Upper lobe of right lung (tissue), 1 donor: ENCODE measurements at regions not wholly inside any gene's neighbourhood (a gene's known extent, or its start where the extent isn't known, plus 50 kb on each side); places are given as distances from the start of the nearest gene placed in this dataset.

ENCODE experiments used
- ATAC-seq: fragments of 200-7000 bp; cut with Tn5 transposase; one replicate; pipeline ENCODE4 v1.9.1; 2020; ENCODE audit warnings: mild to moderate bottlenecking, moderate library complexity
- DNase-seq: peaks from one replicate; pipeline ENCODE4 v3.0.0-alpha.2; 2020
- H3K27ac ChIP-seq: fragments of 200-600 bp; one replicate; pipeline ENCODE4 v1.8.0; 2022
- H3K27me3 ChIP-seq: fragments of 200-600 bp; one replicate; pipeline ENCODE4 v1.8.0; 2022; ENCODE audit warnings: mild to moderate bottlenecking
- H3K36me3 ChIP-seq: fragments of 200-600 bp; one replicate; pipeline ENCODE4 v1.8.0; 2022
- H3K4me1 ChIP-seq: fragments of 200-600 bp; one replicate; pipeline ENCODE4 v1.8.0; 2022
- H3K4me3 ChIP-seq: fragments of 200-600 bp; one replicate; pipeline ENCODE4 v1.8.0; 2022; ENCODE audit warnings: mild to moderate bottlenecking
- H3K9me3 ChIP-seq: fragments of 200-600 bp; one replicate; pipeline ENCODE4 v1.8.0; 2022
- CTCF ChIP-seq: fragments of 200-600 bp; IDR thresholded peaks from one replicate; pipeline ENCODE4 v1.8.0; 2022; ENCODE audit warnings: antibody characterized with exemption
- intact Hi-C: fragments of 100-400 bp; cut with DNase I; formaldehyde crosslinking; loops from one replicate; pipeline ENCODE4 v1.11.0; 2022
- donor health status: DM: no; HTN: yes; CAD: no; lungs with severe emphysema.

GRCh38 chr3:154734468-154734867, 304.5 kb upstream of the GPR149 start:
- no peak for DNase-seq
- no peaks in the 10 kb centered on the region for H3K36me3 ChIP-seq
- H3K4me1 ChIP-seq = no peaks in the 10 kb centered on the region
- intact Hi-C loops = no loop called here
- no peak for ATAC-seq
- no peak for TF ChIP-seq CTCF
- no peaks in the 10 kb centered on the region for H3K27me3 ChIP-seq
- no peak overlapping the region for H3K27ac ChIP-seq
- no peak overlapping the region for H3K4me3 ChIP-seq
- H3K9me3 ChIP-seq = no peaks in the 10 kb centered on the region

- Histone ChIP-seq H3K9me3 (no peaks in the 10 kb centered on the region), H3K4me3 (no peak overlapping the region), H3K36me3 (no peaks in the 10 kb centered on the region), H3K27ac (no peak overlapping the region), H3K27me3 (no peaks in the 10 kb centered on the region), H3K4me1 (no peaks in the 10 kb centered on the region)
- intact Hi-C loops = no loop called here
- ATAC-seq (no peak), DNase-seq (no peak)
- TF ChIP-seq CTCF = no peak
These were observed 300.2 kb upstream of the GPR149 start for GRCh38 chr3:154730186-154730585.

DNA sequence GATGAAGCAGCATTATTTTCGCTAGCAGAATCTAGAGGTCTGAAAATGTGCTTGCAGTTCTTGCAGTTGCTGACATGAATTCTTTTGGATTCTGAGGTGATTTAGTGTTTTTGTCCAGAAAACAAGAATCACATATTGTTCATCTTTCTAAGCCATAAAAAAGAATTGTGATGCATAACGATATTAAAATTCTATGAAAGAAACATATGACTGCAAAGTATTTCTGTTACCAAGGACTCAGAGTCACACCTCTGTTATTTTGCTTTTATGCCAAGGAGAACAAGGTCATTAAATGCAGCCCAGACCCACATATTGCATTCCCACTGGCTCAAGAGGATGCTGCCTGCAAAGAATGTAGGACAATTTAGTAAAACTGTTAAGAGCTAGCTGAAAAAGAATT, 299.8 kb upstream of the GPR149 start:
- Histone ChIP-seq H3K4me1 (no peaks in the 10 kb centered on the region), H3K27me3 (no peaks in the 10 kb centered on the region), H3K9me3 (no peaks in the 10 kb centered on the region), H3K36me3 (no peaks in the 10 kb centered on the region), H3K27ac (no peak overlapping the region), H3K4me3 (no peak overlapping the region)
- intact Hi-C loops = no loop called here
- no peak for DNase-seq
- no peak for ATAC-seq
- TF ChIP-seq CTCF = no peak

DNA sequence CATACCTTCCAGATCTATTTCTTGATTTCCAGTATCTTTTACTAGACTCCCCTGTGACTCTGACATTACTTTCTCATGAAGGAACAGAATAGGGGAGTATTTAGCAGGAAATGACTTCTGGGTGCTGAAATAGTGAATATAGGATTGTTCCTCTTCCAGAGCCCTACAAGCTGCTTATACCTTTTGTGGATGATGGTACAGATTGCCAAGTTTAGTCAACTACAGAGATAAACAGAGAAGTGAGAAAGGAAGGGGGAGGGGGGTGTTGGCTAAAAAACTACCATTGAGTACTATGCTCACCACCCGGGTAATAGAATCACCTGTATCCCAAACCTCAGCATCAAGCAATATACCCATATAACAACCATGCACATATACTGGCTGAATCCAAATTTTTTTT, 298.3 kb upstream of the GPR149 start:
- no peaks in the 10 kb centered on the region for H3K36me3 ChIP-seq
- intact Hi-C loops = no loop called here
- H3K4me1 ChIP-seq = no peaks in the 10 kb centered on the region
- H3K4me3 ChIP-seq = no peak overlapping the region
- no peak for TF ChIP-seq CTCF
- no peaks in the 10 kb centered on the region for H3K9me3 ChIP-seq
- no peak for ATAC-seq
- DNase-seq = no peak
- H3K27ac ChIP-seq = no peak overlapping the region
- H3K27me3 ChIP-seq = no peaks in the 10 kb centered on the region

DNA sequence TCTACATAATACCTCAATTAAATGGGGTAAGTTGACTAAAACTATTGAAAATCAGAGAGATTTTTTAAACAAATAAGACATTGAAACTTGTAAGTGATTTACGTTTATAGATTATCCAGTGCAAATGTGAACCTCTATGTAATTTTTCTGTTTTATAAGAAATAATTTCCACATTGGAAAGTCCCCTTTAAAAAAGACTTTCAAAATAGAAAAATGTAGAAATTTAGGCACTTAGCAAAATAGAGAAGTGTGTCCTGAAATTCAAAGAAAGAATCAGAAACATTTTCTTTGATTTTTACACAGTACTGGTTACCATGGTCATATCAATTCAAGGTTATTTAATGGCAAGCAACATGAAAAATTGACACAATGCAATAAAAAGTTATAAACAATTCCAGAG, 290.9 kb upstream of the GPR149 start:
- Histone ChIP-seq H3K4me1 (no peaks in the 10 kb centered on the region), H3K4me3 (no peak overlapping the region), H3K27ac (no peak overlapping the region), H3K9me3 (no peaks in the 10 kb centered on the region), H3K27me3 (no peaks in the 10 kb centered on the region), H3K36me3 (no peaks in the 10 kb centered on the region)
- no peak for TF ChIP-seq CTCF
- intact Hi-C loops = no loop called here
- DNase-seq = no peak
- ATAC-seq = no peak

DNA sequence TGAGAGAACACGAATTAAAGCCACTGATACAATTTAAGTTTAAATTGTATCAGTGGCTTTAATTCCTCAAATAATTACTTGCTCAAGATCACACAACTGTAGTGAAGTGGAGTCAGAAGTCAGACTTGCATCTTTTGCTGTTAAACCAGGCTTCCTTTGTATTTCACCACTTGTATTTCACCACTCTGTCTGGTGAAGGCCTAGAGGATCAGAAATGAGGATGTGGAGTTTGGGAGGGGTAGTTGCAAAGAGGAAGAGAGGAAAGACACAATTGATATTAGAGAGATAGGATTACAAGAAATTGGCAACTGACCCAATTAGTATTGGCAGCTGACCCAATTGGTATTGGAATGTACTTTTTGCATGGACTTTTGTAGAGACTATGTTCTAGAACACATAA, 288.1 kb upstream of the GPR149 start:
- no peaks in the 10 kb centered on the region for H3K4me1 ChIP-seq
- no peak overlapping the region for H3K4me3 ChIP-seq
- no peak overlapping the region for H3K27ac ChIP-seq
- H3K9me3 ChIP-seq = no peaks in the 10 kb centered on the region
- H3K36me3 ChIP-seq = no peaks in the 10 kb centered on the region
- no peak for TF ChIP-seq CTCF
- no peak for DNase-seq
- intact Hi-C loops = no loop called here
- ATAC-seq = peak; percentile 85
- no peaks in the 10 kb centered on the region for H3K27me3 ChIP-seq
